Posterior cingulate gyrus (tissue), 11 donors: ENCODE measurements at regions not wholly inside any gene's neighbourhood (a gene's known extent, or its start where the extent isn't known, plus 50 kb on each side); places are given as distances from the start of the nearest gene placed in this dataset.

Source experiments
- DNase-seq, 10 donors: peaks; one replicate each; pipeline versions ENCODE4 v3.0.0 to v3.0.0-alpha.2; 2020 to 2021; ENCODE audit warnings: mixed read lengths in 3 of 10
- intact Hi-C: fragments of 100-400 bp; cut with DNase I; formaldehyde crosslinking; loops from one replicate; pipeline ENCODE4 v1.15.1; 2023

DNA sequence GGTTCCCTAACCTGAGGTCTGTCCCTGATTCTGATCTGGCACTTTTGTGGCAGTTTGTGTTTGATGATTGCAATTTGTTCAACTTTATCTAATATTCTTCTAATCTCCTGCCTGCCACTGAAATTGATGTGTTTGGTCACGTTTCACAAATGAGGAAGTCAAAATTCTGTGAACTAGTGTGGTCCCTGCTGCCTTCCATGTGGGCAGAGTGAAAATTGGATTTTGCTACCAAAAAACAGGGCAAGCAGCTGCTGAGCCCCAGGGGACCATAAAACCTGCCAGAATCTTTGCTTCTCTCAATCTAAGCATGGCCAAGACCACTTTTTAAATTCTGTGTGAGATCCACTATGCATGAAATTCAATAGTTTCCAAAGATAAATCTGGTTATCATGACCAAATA, 195.5 kb upstream of the CYRIA start:
- DNase-seq, result no peak
- intact Hi-C loops, result no loop called here

DNA sequence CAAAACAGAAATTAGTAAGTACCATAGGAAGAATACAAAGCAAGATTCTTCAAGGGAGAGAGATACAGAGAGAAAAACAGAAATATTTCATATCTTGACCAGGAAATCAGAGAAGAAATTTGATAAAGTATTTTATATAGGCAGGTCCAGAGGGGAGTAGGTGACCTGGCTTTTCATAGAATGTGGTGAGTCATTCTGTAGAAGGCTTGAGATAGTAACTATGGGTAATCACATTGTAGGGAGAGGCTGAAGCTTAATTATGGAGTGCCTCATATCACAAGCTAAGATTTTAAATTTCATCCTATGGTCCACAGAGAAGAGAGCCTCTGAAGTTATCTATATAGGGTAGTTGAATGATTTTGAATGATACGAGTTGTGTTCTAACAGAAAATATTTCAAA, 195.0 kb upstream of the CYRIA start:
- intact Hi-C loops, result no loop called here

DNA sequence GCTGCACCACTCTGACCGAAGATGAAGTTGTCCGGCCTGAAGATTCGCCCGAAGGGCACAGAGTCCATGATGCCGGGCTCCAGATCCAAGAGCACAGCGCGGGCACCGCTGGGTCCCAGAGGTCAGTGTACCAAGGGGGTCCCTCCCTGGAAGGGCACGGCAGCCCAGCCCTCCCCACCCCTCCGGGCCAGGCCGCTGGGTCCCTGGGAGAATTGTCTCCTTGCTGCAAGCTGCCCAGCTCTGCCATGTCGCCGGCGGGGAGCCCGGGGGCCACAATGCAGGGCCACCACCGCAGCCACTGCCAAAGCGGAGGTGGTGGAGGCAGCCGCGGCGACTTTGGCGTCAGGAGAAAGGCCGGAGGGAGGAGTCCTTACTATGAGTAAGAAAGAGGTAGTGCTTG, 189.5 kb upstream of the CYRIA start:
- intact Hi-C loops, result no loop called here
- peak in 2 of 10 donors; percentile 31 to 87 for DNase-seq

More for the DNA sequence above, 195.0 kb upstream of the CYRIA start:
- DNase-seq, result no peak

DNA sequence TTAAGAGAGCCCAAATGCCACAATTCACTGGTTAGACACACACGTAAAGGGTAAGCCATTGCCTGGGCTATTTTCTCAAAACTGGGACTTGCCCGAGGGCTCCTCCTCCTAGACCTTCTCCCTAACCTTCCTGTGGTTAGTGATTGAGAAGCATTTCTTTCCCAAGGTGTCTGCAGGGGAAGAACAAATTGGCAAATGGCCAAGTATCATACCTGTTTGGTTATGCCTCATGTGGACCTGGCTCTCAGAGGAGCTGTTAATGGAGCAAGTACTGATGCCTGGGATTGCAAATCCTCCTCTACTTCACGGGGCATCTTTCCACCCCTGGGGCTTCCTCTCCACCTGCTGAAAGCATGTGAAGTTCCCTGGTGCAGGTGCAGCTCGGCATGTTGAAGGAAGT, 187.5 kb upstream of the CYRIA start:
- no peak for DNase-seq

DNA sequence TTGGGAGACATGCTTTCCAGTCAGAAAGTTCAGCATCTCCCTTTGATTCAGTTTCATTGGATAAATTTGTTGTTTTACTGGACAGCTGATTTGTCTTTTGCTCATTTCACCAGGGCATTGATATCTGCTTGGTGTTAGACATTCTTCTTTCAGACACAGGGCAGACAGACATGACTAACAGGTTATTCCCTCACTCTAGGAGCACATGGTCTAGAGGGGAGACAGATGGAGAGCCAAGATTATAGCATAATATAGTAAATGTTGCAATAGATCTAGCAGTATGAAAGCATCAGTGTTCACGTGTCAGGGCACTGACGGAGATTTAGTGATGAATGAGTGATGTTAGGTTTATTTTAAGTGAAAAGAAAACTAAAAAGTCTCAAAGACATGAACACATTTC, 187.0 kb upstream of the CYRIA start:
- DNase-seq, result no peak
- intact Hi-C loops, result no loop called here

More for the DNA sequence above, 187.5 kb upstream of the CYRIA start:
- intact Hi-C loops, result no loop called here

DNA sequence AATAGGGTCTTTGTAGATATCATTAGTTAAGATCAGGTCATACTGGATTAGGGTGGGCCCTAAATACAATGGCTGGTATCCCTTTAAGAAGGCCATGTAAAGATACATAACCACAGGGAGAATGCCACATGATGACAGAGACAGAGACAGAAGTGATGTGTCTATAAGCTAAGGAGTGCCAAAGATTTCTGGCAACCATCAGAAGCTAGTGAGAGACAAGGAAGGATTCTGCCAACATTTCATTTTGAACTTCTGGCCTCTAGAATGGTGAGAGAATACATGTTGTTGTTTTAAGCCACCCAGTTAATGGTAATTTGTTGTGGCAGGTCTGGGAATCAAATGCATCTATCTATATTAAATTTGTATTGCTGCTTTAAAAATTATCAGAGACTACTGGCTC, 185.5 kb upstream of the CYRIA start:
- intact Hi-C loops, result no loop called here
- no peak for DNase-seq

DNA sequence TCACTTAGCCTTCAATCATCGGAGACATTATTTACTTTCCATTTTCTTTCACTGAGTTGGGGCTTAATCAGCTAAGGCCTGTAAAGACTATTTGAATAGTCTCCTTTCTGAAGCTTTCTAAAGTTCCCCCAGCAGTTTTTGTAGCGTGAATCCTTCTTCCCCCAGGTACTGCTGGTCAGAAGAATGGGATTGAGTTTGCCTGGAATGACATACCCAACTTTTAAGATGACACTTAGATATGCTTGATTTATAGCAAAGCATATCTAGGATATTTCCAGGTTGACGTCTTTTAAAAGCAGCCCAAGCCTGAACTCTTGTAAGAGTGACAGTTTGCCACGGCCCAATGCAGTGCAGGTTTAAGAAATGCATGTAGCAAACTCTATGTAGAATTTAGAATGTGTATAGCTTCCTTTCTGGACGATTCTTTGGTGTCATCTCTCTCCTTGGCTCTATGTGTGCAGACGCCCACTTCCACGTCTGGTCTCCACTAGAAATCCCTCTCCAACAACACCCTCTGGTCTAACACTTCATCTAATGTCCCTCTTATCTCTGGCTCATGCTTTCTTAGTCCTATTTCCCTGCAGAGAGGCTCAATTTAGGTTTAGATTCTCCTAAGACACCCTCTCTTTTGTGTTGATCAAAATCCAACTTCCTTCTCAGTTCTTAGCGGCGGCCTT, 175.0 kb upstream of the CYRIA start:
- intact Hi-C loops, result no loop called here
- peak in 4 of 10 donors; percentile 14 to 82 (median 46) for DNase-seq

DNA sequence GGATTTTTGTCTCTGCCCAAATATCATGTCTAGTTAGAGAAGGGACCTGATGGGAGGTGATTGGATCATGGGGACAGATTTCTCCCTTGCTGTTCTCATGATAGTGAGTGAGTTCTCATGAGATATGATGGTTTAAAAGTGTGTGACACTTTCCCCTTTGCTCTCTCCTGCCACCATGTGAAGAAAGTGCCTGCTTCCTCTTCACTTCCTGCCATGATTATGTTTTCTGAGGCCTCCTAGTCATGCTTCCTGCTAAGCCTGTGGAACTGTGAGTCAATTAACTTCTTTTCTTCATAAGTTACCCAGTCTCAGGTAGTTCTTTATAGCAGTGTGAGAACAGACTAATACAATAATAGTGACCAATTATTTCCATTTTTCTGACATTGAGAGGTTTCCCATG, 167.3 kb upstream of the CYRIA start:
- DNase-seq, result no peak
- intact Hi-C loops, result no loop called here

DNA sequence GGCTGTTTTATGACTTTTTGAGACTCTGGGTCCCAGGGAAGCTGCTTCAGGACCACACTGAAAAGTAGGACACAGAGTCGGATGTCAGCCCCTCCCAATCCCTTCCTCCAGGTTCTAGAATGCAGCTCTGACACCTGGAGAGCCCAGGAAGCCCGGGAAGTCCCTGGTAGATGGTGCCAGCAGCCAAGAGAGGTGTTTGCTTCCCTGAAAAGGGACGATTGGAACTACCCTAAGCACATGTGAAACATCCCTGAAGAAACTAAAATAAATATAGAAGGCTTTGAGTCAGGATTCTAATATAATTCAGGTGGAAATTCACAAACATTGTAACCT, 163.2 kb upstream of the CYRIA start:
- no peak for DNase-seq
- intact Hi-C loops, result no loop called here

DNA sequence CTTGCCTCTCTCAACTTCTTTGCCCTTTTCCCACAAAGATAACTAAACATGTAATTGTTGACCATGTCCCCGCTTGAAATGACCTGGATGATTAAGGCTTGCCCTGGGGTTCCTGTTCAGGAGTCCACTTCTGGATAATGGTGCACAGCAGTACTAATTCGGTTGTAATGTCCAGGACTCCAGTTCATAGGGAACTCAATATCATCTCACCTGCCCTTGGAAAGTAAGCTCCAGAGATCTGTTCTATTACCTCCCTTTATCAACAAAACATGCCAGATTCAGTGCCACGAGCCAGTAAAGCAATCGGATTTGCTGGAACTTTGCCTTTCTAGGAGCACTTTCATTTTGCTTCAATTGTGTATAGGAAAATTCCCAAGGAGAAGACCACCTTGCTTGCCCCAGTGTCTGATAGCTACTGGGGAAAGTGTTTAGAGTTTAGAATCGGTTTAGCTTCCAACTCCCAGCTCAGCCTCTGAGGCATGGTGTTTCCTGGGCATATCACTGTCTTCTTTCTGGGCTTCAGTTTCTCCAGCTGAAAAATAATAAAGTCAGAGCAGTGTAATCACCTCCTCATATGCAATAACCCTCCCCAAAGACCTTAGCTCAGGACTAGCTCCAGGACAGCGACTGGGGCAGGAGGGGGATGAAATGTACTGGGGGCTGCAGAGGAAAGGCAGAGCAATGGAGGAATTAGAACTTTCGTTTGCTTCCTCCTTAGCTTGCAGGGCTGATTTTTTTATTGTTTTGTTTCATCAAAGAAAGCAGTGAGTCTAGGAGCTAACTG, 162.6 kb upstream of the CYRIA start:
- intact Hi-C loops, result no loop called here

DNA sequence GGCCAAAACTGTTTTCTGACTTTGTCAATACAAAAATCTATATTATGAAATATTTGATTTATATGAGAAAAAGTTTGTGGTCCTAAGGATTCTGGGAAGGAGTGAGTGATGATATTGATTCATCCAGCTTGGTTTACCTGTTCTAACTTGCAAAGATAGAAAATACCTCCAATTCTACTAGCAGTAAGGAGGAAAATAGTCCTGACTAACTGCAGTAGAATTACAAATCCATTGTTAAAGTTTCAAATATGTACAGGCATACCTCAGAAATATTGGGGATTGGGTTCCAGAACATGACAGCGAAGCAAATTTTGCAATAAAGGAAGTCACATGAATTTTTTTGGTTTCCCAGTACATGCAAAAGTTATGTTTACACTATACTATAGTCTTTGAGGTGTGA, 158.8 kb upstream of the CYRIA start:
- intact Hi-C loops, result no loop called here
- DNase-seq, result no peak

More for the DNA sequence above, 162.6 kb upstream of the CYRIA start:
- no peak for DNase-seq

DNA sequence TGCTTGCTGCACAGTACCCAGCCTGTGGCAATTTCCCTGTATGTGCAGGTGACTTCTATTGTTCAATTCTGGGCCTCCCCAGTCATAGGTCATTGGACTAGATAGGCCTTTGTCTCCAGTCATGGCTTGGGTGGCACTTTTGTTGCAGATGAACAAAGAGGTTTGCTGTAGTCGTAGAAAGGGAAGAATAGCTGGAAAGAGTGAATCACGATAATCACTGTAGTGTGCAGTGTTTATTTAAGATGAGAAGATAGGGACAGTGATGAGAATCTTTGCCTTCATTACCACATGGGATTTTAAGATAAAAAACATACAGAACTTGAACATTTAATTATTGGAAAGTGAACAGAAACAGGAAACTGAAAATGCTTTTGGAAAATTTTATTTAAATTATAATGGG, 156.1 kb upstream of the CYRIA start:
- DNase-seq, result peak in 1 of 10 donors; percentile 37
- intact Hi-C loops, result no loop called here

DNA sequence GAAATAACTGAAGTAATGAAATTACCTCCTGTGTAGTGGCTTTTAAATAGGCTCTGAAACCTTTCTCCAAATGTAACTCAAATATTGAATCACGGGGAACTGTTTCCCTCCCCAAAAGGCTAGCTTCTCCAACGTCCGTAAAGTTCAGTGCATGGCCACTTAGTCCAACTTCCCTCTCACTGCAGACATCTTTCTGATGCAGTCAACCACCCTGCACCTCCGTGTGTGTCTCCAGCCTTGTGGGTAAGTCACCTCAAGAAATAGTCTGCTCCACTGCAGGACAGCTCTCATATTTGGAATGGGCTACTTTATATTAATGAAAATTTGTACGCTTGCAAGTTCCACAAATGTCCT, 152.5 kb upstream of the CYRIA start:
- intact Hi-C loops, result no loop called here
- DNase-seq, result no peak

DNA sequence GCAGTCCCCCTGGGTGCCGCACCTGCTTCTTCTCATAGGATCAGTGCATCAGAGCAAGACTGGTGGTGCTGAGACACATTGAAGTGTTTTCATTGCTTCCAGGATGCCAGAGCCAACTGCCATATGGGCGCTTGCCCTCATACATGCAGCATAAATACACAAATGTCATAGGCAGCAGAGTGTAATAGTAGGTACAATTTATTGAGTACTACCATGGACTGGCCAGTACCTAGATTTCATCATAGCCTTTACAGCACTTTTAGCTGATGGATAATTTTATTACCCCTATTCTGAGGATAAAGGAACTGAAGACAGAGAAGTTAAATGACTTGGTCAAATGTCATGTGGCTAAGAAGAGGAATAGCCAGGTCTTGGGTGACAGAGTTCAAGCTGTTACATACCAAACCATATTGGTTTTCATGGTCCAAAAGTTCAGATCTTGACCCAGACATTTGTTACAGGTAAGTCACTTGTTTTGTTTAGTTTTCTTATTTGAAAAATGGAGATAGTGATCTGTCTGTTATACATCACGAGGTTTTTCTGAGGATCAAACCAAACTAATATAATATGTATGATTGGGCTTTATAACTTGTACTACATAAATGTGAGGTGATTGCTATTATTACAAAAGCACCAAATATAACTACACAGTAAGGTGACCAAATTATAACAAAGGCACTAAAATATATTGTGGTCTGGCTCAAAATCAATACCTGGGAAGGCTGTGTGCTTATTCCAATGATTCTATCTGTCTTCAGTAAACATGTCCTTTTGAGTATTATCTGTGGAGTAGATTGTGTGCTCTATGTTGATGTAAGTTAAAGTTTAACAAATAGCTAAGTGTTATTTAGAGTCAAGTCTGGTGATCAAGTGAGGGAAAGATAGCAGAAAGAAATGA, 151.9 kb upstream of the CYRIA start:
- no peak for DNase-seq
- intact Hi-C loops, result no loop called here

DNA sequence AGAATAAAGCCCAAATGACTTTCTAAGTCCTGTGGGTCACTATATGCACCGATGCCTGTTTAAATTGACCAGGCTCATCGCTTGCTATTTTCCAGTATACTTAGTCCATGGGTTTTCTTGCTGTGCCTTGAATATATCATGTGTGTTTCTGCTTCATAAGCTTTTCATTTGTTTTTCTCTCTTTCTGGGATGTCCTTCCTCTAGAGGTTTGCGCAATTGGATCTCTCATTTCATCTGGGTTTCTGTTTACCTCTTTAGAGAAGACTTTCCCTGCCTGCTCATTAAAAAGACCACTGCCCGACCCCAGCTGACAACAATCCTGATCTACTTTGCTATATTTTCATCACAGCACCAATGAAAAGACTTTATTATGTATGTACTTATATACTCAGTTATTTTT, 150.9 kb upstream of the CYRIA start:
- intact Hi-C loops, result no loop called here
- no peak for DNase-seq

DNA sequence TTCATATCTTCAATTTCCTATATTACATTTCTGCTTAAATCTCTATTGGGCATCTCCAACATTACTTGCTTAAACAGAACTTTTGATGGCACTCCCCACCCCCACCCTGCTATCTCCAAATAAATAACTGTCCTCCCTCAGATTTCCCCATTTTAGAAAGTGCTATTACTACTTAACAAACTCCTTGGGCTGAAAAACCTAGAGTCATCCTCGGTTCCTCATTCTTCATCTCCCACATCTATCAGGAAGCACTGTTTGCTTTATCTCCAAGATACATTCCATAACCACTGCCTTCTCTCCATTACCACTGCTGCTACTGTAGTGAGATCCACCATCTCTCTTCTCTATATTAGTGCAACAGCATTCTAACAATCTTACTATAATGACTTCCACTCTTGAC, 150.4 kb upstream of the CYRIA start:
- intact Hi-C loops, result no loop called here
- no peak for DNase-seq

DNA sequence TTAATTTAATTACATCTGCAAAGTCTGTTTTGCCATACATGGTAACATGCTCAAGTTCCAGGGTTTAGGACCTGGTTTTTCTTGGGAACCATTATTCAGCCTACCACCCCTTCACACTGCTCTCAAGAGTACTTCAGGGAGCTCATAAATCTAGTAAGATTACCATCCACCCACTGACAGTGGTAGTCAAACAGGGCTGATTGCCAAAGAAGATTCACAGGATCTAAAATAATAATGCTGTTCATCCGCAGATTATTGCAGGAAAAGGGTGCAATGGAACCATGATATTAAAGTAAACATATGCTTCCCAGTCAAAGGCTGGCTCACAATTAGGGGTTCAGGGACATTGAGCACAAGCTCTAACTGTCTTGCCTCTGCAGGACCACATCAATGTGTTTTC, 148.0 kb upstream of the CYRIA start:
- intact Hi-C loops, result no loop called here
- DNase-seq, result no peak

DNA sequence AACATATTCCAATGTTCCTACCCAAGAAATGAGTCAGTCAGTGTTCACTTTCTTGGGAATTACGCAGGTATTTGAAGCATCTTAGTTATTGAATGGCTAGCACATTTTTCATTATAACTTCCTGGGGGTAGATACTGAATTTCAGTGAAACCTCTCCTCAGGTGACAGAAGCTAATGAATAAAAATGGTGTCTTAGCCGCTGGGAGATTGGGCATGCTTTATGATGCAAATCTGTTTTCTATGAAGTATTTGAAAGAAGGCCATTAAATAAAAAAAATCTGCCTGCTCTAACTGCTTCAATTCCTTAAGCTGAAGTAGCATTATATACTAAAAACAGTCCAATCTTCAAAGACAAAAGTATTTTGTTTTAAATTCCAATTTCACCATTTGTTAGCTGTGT, 132.8 kb upstream of the CYRIA start:
- intact Hi-C loops, result no loop called here
- DNase-seq, result no peak

DNA sequence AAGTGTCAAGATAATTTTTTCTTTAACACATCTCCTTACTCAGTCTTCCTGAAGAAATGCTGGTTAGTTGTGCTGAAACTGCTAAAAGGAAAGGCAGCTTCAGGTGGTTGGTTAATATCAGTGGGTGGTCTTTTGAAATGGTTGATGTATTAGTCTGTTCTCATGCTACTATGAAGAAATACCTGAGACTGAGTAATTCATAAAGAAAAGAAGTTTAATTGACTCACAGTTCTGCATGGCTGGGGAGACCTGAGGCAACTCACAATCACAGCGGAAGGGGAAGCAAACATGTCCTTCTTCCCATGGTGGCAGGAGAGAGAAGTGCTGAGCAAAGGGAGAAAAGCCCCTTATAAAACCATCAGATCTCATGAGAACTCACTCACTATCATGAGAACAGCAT, 125.9 kb upstream of the CYRIA start:
- DNase-seq, result no peak
- intact Hi-C loops, result no loop called here

DNA sequence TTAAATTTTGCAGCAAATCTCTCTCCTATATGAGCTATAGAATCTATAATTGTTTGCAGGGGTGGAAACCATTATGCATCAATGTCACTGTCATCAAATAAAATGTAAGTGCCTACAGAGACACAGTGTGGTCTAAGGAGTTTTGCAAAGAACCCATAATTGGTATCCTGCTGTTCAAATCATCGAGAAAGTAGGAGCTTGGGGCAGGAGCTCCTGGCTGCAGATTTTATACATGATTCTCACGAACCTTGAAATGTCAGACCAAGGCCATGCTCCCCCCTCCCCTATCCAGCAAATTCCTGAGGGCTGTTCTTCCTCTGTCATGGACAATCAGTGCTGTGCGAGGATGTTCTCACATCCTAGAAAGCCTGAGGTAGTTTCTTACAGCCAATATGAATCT, 119.5 kb upstream of the CYRIA start:
- no peak for DNase-seq
- intact Hi-C loops, result no loop called here

DNA sequence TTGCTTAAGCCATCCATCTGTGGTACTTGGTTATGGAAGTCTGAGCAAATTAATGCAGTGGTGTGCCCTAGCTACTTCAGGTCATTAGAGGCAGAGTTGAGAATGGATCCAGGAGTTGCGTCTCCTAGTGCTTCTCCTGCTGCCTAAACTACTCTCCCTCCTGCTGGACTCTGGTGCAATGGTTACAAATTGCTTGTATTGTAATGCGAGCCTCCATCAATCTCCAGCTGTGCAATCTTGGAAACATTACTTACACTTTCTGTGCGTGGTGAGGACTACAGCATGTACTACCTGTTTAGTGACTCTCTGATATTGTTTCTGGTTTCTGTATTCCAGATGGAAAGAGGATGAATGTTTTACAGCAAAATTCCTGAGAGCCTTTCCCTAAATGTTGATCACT, 119.0 kb upstream of the CYRIA start:
- no peak for DNase-seq
- intact Hi-C loops, result no loop called here
